Activated CD4-positive, alpha-beta T cell treated with anti-CD3 and anti-CD28 coated beads, Interleukin-2, amount 50 U/mL, for 1 hour (primary cell): ENCODE measurements at regions not wholly inside any gene's neighbourhood (a gene's known extent, or its start where the extent isn't known, plus 50 kb on each side); places are given as distances from the start of the nearest gene placed in this dataset.

ENCODE experiments used
- DNase-seq: peaks from one replicate; pipeline ENCODE4 v3.0.0-alpha.2; 2020

DNA sequence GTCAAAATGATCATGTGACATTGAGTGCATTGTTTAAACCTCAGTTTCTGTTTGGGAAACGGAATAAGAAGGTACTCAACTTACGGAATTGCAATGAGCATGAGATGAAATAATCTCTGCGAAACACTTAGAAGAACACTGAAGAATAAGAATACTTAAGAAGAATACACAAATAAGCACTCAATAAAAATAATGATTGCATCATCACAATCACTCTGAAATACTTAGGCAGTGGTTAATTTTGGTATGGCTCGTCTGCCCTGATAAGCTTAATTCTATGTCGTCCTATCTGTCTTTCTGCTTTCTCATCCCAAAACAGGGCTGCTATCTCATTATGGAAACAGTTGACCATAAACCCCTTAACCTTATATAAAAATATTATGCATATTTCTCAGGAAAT, 823.6 kb downstream of the DIAPH3 start:
- no peak for DNase-seq

DNA sequence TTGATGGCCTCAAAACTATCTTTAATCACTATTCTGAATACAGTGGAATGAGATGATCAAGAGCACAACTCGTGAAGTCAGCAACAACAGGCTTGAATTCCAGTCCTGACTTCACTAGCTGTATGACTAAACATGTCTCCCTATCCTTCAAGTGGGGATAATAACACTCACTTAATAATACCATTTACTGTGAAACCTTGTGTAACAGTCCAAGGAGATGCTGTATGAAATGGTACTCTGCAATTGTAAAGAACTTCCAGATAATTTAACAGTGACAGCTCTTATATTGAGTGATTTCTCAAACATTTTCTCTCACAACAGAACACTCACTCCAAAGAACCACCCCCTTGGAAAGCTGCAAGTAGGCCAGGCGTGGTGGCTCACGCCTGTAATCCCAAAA, 823.1 kb downstream of the DIAPH3 start:
- DNase-seq = no peak

- DNase-seq = no peak
These were observed 821.3 kb downstream of the DIAPH3 start for GRCh38 chr13:59342400-59342799.

GRCh38 chr13:59343132-59343531, 820.6 kb downstream of the DIAPH3 start:
- no peak for DNase-seq

DNA sequence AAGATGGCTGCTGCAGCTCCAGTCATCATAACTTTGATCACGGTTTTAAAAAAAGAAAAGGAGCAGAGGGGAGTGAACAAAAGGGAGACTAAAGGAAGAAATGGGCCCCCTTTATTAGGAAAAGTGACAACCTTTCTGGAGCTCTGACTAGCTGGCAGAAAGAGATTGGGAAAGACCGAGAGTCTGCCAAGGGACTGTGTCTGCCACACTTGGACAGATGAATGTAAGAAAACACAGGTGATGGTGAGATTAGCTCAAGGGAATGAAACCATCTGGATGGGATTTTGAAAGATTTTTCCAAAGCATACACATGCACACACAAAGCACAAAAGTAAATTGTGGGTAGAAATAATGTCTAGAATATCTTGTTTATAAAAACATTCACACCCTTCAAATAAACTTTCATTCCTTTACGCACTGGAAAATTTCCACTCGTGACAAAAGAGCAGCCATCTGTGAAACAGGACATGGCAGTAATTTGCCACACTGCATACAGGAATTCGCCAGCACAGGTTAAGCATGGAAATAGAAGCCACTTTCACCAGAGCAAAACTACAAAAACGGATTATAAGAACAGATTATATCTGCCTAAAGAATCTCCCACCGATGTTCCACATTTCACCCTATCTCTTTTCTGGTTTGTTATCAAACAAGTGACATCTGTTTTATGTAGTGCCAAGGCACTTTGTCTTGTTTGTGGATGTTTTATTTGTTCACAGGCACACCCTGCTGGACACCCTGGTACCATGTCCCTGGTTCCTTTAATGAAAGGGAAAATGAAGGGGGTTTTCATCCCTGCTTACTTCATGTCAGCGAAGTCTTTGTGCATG, 819.5 kb downstream of the DIAPH3 start:
- no peak for DNase-seq

DNA sequence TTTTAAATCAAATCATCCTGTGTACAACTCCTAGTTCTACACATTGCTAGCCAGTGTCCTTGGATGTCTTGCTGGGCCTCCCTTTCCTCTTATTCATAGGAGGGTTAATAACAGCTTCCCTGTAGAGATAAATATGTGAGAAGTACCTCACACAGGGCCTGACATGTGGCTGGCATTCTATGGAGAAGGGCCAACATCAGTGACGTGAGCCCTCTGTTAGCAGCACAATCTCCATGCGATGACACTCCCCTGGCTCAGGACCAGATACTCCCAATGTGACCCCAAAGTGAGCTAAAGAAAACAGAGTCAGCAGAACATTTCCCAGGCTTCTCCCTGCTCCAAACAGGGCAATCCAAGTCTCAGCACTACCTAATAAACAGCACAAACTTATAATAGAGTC, 818.4 kb downstream of the DIAPH3 start:
- no peak for DNase-seq

- no peak for DNase-seq
These were observed 816.6 kb downstream of the DIAPH3 start for GRCh38 chr13:59346999-59347723.

- no peak for DNase-seq
These were observed 815.1 kb downstream of the DIAPH3 start for GRCh38 chr13:59348617-59349016.

GRCh38 chr13:59352600-59352999, 811.1 kb downstream of the DIAPH3 start:
- DNase-seq = no peak

- DNase-seq = no peak
These were observed 808.9 kb downstream of the DIAPH3 start for GRCh38 chr13:59354665-59355369.

GRCh38 chr13:59356607-59357006, 807.1 kb downstream of the DIAPH3 start:
- no peak for DNase-seq

- DNase-seq = no peak
These were observed 805.7 kb downstream of the DIAPH3 start for GRCh38 chr13:59358014-59358413.

- no peak for DNase-seq
These were observed 803.6 kb downstream of the DIAPH3 start for GRCh38 chr13:59360108-59360507.

DNA sequence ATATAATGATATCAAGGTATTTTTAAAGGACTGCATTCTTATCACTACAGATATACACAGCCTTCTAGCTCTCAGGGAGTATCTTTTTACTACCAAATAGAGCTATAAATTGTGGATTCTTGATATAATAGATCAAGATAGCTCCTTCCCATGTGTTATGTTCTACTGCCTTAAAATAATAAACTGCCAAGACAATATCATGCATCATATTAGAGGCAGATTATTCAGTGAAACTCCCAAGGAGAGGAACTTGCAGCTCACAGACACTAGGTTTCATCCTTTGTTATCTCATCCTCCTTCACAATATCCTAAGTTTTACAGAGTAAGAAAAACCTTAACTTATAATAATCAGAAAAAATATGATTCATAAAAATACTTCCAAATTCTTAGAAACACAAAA, 802.8 kb downstream of the DIAPH3 start:
- DNase-seq = no peak

- no peak for DNase-seq
These were observed 800.4 kb downstream of the DIAPH3 start for GRCh38 chr13:59363313-59363712.

- no peak for DNase-seq
These were observed 799.8 kb downstream of the DIAPH3 start for GRCh38 chr13:59363947-59364346.

- DNase-seq = no peak
These were observed 799.1 kb downstream of the DIAPH3 start for GRCh38 chr13:59364641-59365085.

DNA sequence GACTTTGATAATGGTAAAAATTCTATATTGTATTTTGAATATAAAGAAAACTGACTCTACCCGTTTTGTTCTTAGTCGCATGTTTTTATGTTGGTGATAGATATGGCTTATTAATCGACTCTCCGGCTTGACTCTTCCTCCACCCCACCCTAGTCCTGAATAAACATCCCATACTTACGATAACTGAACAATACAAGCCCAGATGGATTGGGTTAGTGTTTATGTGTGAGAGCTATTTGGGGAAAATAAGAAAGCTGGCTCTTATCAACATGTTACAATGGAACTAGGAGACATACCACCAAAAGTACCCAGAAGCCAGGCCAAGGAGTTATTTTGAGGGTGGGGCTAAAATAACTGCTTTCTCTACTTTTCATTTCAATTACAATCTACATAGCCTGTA, 796.3 kb downstream of the DIAPH3 start:
- DNase-seq = no peak

DNA sequence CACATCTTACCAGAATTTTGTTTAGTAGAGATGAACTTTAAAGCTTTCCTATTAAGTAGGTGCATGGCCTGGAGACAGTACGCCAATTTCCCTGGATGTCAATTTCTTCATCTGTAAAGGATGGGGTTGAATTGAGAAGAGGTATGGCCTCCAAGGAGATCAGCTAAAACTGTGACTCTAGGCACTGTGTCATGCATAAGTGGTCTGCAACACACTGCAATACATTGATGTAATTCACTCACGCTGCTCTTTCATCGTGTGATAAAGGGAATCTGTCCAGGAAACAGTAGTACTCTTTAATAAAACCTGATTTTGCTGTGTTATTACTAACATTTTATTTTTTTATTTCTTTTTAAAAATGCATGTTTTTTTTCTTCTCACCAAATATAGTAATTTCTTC, 795.8 kb downstream of the DIAPH3 start:
- no peak for DNase-seq

- no peak for DNase-seq
These were observed 795.0 kb downstream of the DIAPH3 start for GRCh38 chr13:59368693-59369092.

DNA sequence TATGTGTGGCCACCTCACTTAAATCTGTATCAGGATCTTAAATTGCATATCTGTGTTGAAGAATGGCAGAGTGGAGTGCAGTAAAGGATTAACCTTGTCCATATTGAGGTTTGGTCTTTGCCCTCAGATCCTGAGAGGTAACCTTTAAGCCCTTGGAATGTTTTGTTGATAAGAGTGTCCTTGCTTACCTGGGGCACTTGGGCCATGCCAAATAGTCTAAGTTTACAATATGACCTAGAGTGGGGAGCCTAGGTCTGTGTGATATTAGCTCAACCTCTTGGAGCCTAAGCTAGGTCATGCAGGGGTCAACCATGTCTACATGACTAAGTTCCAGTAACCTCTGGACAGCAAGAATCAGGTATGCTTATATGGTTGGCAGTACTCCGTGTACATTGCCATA, 792.5 kb downstream of the DIAPH3 start:
- DNase-seq = no peak

GRCh38 chr13:59373341-59373740, 790.4 kb downstream of the DIAPH3 start:
- no peak for DNase-seq

DNA sequence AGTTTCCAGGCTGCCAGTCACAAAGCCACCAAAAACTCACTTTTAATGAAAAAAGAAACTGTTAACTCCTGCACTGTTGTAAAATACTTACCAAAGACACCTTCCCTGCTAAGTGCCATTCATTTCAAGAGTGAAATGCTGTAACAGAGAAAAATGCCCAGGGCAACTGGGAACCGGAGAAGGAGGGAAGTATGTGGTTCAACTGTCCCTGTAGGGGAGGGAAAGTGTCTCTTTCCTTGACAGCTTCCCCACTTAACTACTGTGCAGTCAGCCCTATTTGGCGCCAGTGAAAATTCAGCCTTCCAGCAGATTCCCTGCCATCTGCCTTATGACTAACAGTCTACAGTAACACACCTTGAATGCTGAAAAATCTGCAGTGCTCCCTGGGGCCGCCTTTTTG, 789.0 kb downstream of the DIAPH3 start:
- DNase-seq = no peak

DNA sequence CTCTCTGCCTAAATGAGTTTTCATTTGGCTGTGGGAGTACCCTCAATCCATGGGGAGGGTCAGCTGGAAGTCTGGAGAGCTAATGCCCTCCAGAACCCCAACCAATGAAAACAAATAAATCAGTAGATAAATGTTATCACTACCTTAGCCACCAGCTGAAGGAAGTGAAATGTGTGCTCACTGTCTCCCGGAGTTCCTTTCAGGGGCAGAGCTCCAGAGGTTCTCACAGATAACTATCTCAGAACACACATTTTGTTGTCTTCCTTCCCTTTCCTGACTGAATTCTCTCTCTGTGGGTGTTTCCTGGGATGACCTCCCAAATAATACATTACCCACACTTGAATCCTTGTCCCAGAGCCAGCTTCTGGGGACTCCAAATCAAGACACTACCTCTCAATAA, 779.6 kb downstream of the DIAPH3 start:
- no peak for DNase-seq
